H1 (cell line): ENCODE measurements at regions not wholly inside any gene's neighbourhood (a gene's known extent, or its start where the extent isn't known, plus 50 kb on each side); places are given as distances from the start of the nearest gene placed in this dataset.

ENCODE experiments used
- CTCF ChIA-PET: fragments of 300-600 bp; sonication (Branson Sonifier 250); formaldehyde crosslinking; loops from one replicate; lab custom pipeline; 2021; ENCODE audit not compliant: partially characterized antibody; lab: Charles Lee
- POLR2A ChIA-PET: fragments of 300-600 bp; sonication (Branson Sonifier 250); formaldehyde crosslinking; loops from one replicate; lab custom pipeline; 2021; ENCODE audit warnings: inconsistent platforms; ENCODE audit not compliant: partially characterized antibody; lab: Charles Lee
- DNase-seq, 2 experiments: peaks; one replicate each; pipeline versions ENCODE4 v3.0.0 to v3.0.0-alpha.2; 2010 to 2022; ENCODE audit warnings: low spot score in 2 of 2, low read depth in 1 of 2, mixed read lengths in 1 of 2
- FAIRE-seq: peaks from 2 replicates; lab custom pipeline; 2011; peaks lifted over from hg19 to GRCh38; lab: Jason Lieb, UNC
- H2AFZ ChIP-seq: 2 replicates; pipeline ENCODE4 v1.8.1; 2012; ENCODE audit warnings: low read length, inconsistent platforms
- H2AK5ac ChIP-seq: 2 replicates; pipeline ENCODE4 v1.6.1; 2013; ENCODE audit warnings: low read depth, low read length
- H2BK120ac ChIP-seq: replicated peaks from 2 replicates; pipeline ENCODE3; 2013; ENCODE audit warnings: low read depth, low read length, inconsistent platforms
- H2BK12ac ChIP-seq: 2 replicates; pipeline ENCODE4 v1.6.1; 2013; ENCODE audit warnings: low read depth, low read length
- H2BK15ac ChIP-seq: 2 replicates; pipeline ENCODE4 v1.6.1; 2013; ENCODE audit warnings: low read length
- H2BK20ac ChIP-seq: 2 replicates; pipeline ENCODE4 v1.6.1; 2013; ENCODE audit warnings: low read length
- H2BK5ac ChIP-seq: 2 replicates; pipeline ENCODE4 v1.6.1; 2013; ENCODE audit warnings: low read depth, low read length
- H3K14ac ChIP-seq: 2 replicates; pipeline ENCODE4 v1.6.1; 2013; ENCODE audit warnings: inconsistent platforms; ENCODE audit not compliant: insufficient read length
- H3K18ac ChIP-seq: 2 replicates; pipeline ENCODE4 v1.6.1; 2013; ENCODE audit warnings: low read length; ENCODE audit errors: extremely low read depth
- H3K23ac ChIP-seq: 2 replicates; pipeline ENCODE4 v1.6.1; 2013; ENCODE audit warnings: inconsistent platforms; ENCODE audit not compliant: insufficient read length
- H3K23me2 ChIP-seq: 2 replicates; pipeline ENCODE4 v1.6.1; 2013; ENCODE audit warnings: low read depth, low read length
- H3K27ac ChIP-seq: 2 replicates; pipeline ENCODE4 v1.6.1; 2011; ENCODE audit warnings: low read depth, low read length, inconsistent platforms
- H3K27me3 ChIP-seq, 4 experiments: replicated peaks in 1 of 4; 1 replicate in 1 of 4; 2 replicates in 3 of 4; pipeline versions ENCODE4 v1.6.1 to v1.8.1; 2011 to 2013; ENCODE audit warnings: low read length in 3 of 4, mild to moderate bottlenecking in 3 of 4, inconsistent platforms in 2 of 4, mixed read lengths in 2 of 4, moderate library complexity in 1 of 4; ENCODE audit not compliant: control insufficient read depth in 3 of 4, insufficient read depth in 3 of 4; ENCODE audit errors: extremely low read depth in 1 of 4
- H3K36me3 ChIP-seq, 4 experiments: 2 replicates each; pipeline versions ENCODE4 v1.6.1 to v1.8.1; 2011 to 2013; ENCODE audit warnings: mild to moderate bottlenecking in 4 of 4, low read length in 3 of 4, moderate library complexity in 2 of 4, control low read depth in 1 of 4, inconsistent platforms in 1 of 4; ENCODE audit not compliant: insufficient read depth in 4 of 4, control insufficient read depth in 2 of 4
- H3K4ac ChIP-seq: replicated peaks from 2 replicates; pipeline ENCODE3; 2013; ENCODE audit warnings: low read length, low read depth, mixed read lengths, inconsistent platforms; ENCODE audit not compliant: insufficient read length
- H3K4me1 ChIP-seq, 4 experiments: replicated peaks in 1 of 4; 1 replicate in 1 of 4; 2 replicates in 3 of 4; pipeline versions ENCODE4 v1.6.1 to v1.8.1; 2011 to 2013; ENCODE audit warnings: low read length in 3 of 4, inconsistent platforms in 2 of 4, mixed read lengths in 1 of 4; ENCODE audit not compliant: insufficient read depth in 4 of 4, control insufficient read depth in 3 of 4
- H3K4me2 ChIP-seq, 2 experiments: 2 replicates each; pipeline versions ENCODE4 v1.6.1 to v1.8.1; 2011 to 2013; ENCODE audit warnings: low read depth in 2 of 2, low read length in 2 of 2, control low read depth in 1 of 2, inconsistent platforms in 1 of 2, mild to moderate bottlenecking in 1 of 2; ENCODE audit not compliant: insufficient read depth in 1 of 2
- H3K4me3 ChIP-seq, 4 experiments: fragments of 200-600, 300-600 bp in 1 of 4; sonication (generic), shearing (Covaris generic), sonication (Bioruptor Twin) in 1 of 4; 2 replicates each; pipeline versions ENCODE4 v1.5.1 to v1.8.1; 2011 to 2016; ENCODE audit warnings: low read length in 4 of 4, low read depth in 3 of 4, control low read depth in 2 of 4, inconsistent platforms in 2 of 4, mild to moderate bottlenecking in 2 of 4, mixed read lengths in 1 of 4, moderate library complexity in 1 of 4; ENCODE audit not compliant: insufficient read depth in 2 of 4; ENCODE audit errors: extremely low read depth in 1 of 4
- H3K56ac ChIP-seq: replicated peaks from 2 replicates; pipeline ENCODE3; 2013; ENCODE audit warnings: low read depth, mild to moderate bottlenecking, mixed read lengths, low read length, inconsistent platforms; ENCODE audit not compliant: insufficient read length
- H3K79me1 ChIP-seq: 2 replicates; pipeline ENCODE4 v1.6.1; 2013; ENCODE audit warnings: low read depth, low read length, control low read depth
- H3K79me2 ChIP-seq, 2 experiments: 2 replicates each; pipeline versions ENCODE4 v1.6.1 to v1.8.1; 2012 to 2013; ENCODE audit warnings: low read length in 2 of 2, mild to moderate bottlenecking in 2 of 2, inconsistent platforms in 1 of 2; ENCODE audit not compliant: insufficient read depth in 2 of 2, control insufficient read depth in 1 of 2
- H3K9ac ChIP-seq, 4 experiments: replicated peaks in 1 of 4; 1 replicate in 1 of 4; 2 replicates in 3 of 4; pipeline versions ENCODE4 v1.6.1 to v1.8.1; 2011 to 2013; ENCODE audit warnings: low read depth in 3 of 4, low read length in 3 of 4, control low read depth in 2 of 4, mild to moderate bottlenecking in 2 of 4, moderate library complexity in 2 of 4, inconsistent platforms in 1 of 4; ENCODE audit errors: extremely low read depth in 1 of 4
- H3K9me3 ChIP-seq, 2 experiments: 2 replicates each; pipeline versions ENCODE4 v1.6.1 to v1.8.1; 2012 to 2013; ENCODE audit warnings: mild to moderate bottlenecking in 2 of 2, moderate library complexity in 2 of 2, control low read depth in 1 of 2, inconsistent platforms in 1 of 2, low read depth in 1 of 2, low read length in 1 of 2, mixed read lengths in 1 of 2; ENCODE audit not compliant: insufficient read depth in 2 of 2
- H4K20me1 ChIP-seq, 2 experiments: replicated peaks in 1 of 2; 2 replicates each; pipeline versions ENCODE3 to v1.8.1; 2011 to 2013; ENCODE audit warnings: inconsistent platforms in 2 of 2, low read length in 2 of 2, mild to moderate bottlenecking in 1 of 2; ENCODE audit not compliant: insufficient read depth in 2 of 2, control insufficient read depth in 1 of 2
- H4K5ac ChIP-seq: 2 replicates; pipeline ENCODE4 v1.6.1; 2013; ENCODE audit warnings: low read length, low read depth, mixed read lengths, inconsistent platforms; ENCODE audit not compliant: insufficient read length
- H4K8ac ChIP-seq: 2 replicates; pipeline ENCODE4 v1.8.0; 2013; ENCODE audit warnings: mild to moderate bottlenecking, moderate library complexity, low read length, inconsistent platforms; ENCODE audit not compliant: insufficient read depth; ENCODE audit errors: extremely low read depth
- H4K91ac ChIP-seq: replicated peaks from 2 replicates; pipeline ENCODE3; 2013; ENCODE audit warnings: low read length, mixed read lengths, inconsistent platforms; ENCODE audit not compliant: insufficient read length
- ASH2L ChIP-seq: fragments of 200-600, 300-600 bp; sonication (generic); IDR thresholded peaks from one replicate; pipeline ENCODE4 v1.7.1; 2017; ENCODE audit warnings: low read length
- CEBPB ChIP-seq: IDR thresholded peaks from 2 replicates; pipeline ENCODE4 v1.6.1; 2012; ENCODE audit warnings: low read depth, low read length
- EP300 ChIP-seq, 2 experiments: IDR thresholded peaks; 1 replicate in 1 of 2; 2 replicates in 1 of 2; pipeline ENCODE4 v1.6.1; 2011 to 2012; ENCODE audit warnings: low read depth in 2 of 2, low read length in 2 of 2, mild to moderate bottlenecking in 2 of 2, borderline replicate concordance in 1 of 2, inconsistent platforms in 1 of 2, moderate library complexity in 1 of 2
- HDAC6 ChIP-seq: IDR thresholded peaks from one replicate; pipeline ENCODE4 v1.7.1; 2012; ENCODE audit warnings: low read depth, mild to moderate bottlenecking, inconsistent platforms, low read length, moderate library complexity
- KDM5A ChIP-seq: fragments of 200-600 bp; IDR thresholded peaks from 2 replicates; pipeline ENCODE4 v1.7.1; 2012; ENCODE audit warnings: mild to moderate bottlenecking, low read length, inconsistent platforms, mixed read lengths
- RFX5 ChIP-seq: IDR thresholded peaks from 2 replicates; pipeline ENCODE4 v1.6.1; 2011; ENCODE audit warnings: low read depth, low read length, improper control_type of control experiment, borderline replicate concordance
- SIN3A ChIP-seq, 2 experiments: IDR thresholded peaks in 1 of 2; conservative IDR thresholded peaks in 1 of 2; 2 replicates each; pipeline ENCODE4 v1.6.1; 2011 to 2012; ENCODE audit warnings: low read length in 2 of 2, improper control_type of control experiment in 1 of 2, low read depth in 1 of 2, mild to moderate bottlenecking in 1 of 2
- SP2 ChIP-seq: IDR thresholded peaks from 2 replicates; pipeline ENCODE4 v1.6.1; 2012; ENCODE audit warnings: mild to moderate bottlenecking, low read length, inconsistent platforms
- SUZ12 ChIP-seq: fragments of 200-600 bp; sonication (generic); IDR thresholded peaks from 2 replicates; pipeline ENCODE4 v1.6.1; 2012; ENCODE audit warnings: mild to moderate bottlenecking, inconsistent platforms, low read length, moderate library complexity, mixed read lengths
- TCF12 ChIP-seq: IDR thresholded peaks from 2 replicates; pipeline ENCODE4 v1.6.1; 2011; ENCODE audit warnings: low read depth, mild to moderate bottlenecking, low read length
- TEAD4 ChIP-seq: IDR thresholded peaks from 2 replicates; pipeline ENCODE4 v1.6.1; 2012; ENCODE audit warnings: low read depth, low read length, inconsistent platforms, mixed read lengths
- WGBS, 2 experiments: shearing (Covaris generic) in 1 of 2; methylation state at CpG; one replicate each; pipeline versions ENCODE4 v1.1.6 to v1.1.7; 2013 to 2015; ENCODE audit warnings: low lambda C conversion rate in 2 of 2, mixed read lengths in 2 of 2, inconsistent platforms in 1 of 2, low coverage in 1 of 2, missing lambda C conversion rate in 1 of 2; ENCODE audit not compliant: insufficient replicate concordance in 2 of 2, insufficient coverage in 1 of 2, insufficient read length in 1 of 2; ENCODE audit errors: extremely low coverage in 1 of 2, missing lambda C conversion rate in 1 of 2; 5-methylcytosine and 5-hydroxymethylcytosine counted together
- TF ChIP-seq, protein P1 (sequence below): IDR thresholded peaks from 2 replicates; pipeline ENCODE4 v1.6.1; 2012; ENCODE audit warnings: low read length, inconsistent platforms

DNA sequence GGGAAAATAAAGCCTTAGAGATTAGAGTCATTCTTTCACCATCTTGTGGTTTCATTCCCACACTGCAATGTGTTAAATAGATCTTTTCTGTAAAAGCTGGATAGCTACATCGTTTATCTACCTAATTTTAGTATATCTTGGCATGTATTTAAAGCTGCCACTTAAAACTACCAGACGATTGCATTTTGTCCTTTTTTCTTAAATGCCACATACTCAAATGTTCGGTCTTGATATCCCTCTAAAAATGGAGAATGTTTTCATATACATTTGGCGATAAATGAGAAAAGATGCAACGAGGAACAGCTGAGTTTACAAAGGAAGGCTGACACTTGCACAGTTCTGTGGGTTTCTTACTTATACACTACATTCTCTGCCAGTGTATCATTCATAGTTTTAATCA is 148.3 kb downstream of the CENPC start:
- DNase-seq (no peak), FAIRE-seq (no peak)
- H3K4ac ChIP-seq = no peak overlapping the region
- H4K91ac ChIP-seq = no peak overlapping the region
- H2BK12ac ChIP-seq = no peak overlapping the region
- no peak overlapping the region for H3K56ac ChIP-seq
- H3K23ac ChIP-seq = no peak overlapping the region
- no peaks in the 10 kb centered on the region for H3K23me2 ChIP-seq
- no peaks in the 10 kb centered on the region for H3K27me3 ChIP-seq
- H2BK5ac ChIP-seq = no peak overlapping the region
- no peak overlapping the region for H4K5ac ChIP-seq
- no peaks in the 10 kb centered on the region for H4K20me1 ChIP-seq
- ChIA-PET CTCF (interaction anchor here (0.6 to 3.1 kb wide), 7 partner anchors 10 to 309 kb away, joined by 3 to 13 read pairs (median 3); no protein-coding TSS in a partner anchor), POLR2A (interaction anchor here (1.0 kb wide), 1 partner anchor 22 kb away, joined by 3 read pairs; no protein-coding TSS in a partner anchor)
- H2AFZ ChIP-seq = no peak overlapping the region
- no peaks in the 10 kb centered on the region for H3K36me3 ChIP-seq
- H2AK5ac ChIP-seq = no peak overlapping the region
- no peaks in the 10 kb centered on the region for H3K9me3 ChIP-seq
- H3K9ac ChIP-seq = no peak overlapping the region
- no peak overlapping the region for H3K14ac ChIP-seq
- H3K18ac ChIP-seq = no peak overlapping the region
- no peak overlapping the region for H4K8ac ChIP-seq
- no peak overlapping the region for H3K4me2 ChIP-seq
- no peak overlapping the region for H2BK20ac ChIP-seq
- no peaks in the 10 kb centered on the region for H3K79me1 ChIP-seq
- no peak overlapping the region for H2BK120ac ChIP-seq
- no peak overlapping the region for H2BK15ac ChIP-seq
- no peaks in the 10 kb centered on the region for H3K4me1 ChIP-seq
- no peak overlapping the region for H3K27ac ChIP-seq
- H3K4me3 ChIP-seq = no peak overlapping the region
- 87% methylated on average over 5 of the region's 5 CpGs; no CpG with 5 or more reads in 1 of the 2 experiments for WGBS, 2 experiments
- H3K79me2 ChIP-seq = no peaks in the 10 kb centered on the region
- TF ChIP-seq EP300 (IDR thresholded peaks at IDR 0.05; ENCODE audit: borderline replicate concordance in 1 of 2, low read depth in 2 of 2, low read length in 2 of 2) (no peak), SUZ12 (no peak), RFX5 (no peak), TEAD4 (no peak), HDAC6 (no peak), KDM5A (no peak), SIN3A (conservative IDR thresholded peaks at IDR 0.05 in 1 of 2, IDR thresholded peaks at IDR 0.05 in 1 of 2; ENCODE audit: low read depth in 1 of 2, low read length in 2 of 2) (no peak), CEBPB (no peak), ASH2L (no peak), TCF12 (no peak), SP2 (no peak)
- TF ChIP-seq, protein P1, sequence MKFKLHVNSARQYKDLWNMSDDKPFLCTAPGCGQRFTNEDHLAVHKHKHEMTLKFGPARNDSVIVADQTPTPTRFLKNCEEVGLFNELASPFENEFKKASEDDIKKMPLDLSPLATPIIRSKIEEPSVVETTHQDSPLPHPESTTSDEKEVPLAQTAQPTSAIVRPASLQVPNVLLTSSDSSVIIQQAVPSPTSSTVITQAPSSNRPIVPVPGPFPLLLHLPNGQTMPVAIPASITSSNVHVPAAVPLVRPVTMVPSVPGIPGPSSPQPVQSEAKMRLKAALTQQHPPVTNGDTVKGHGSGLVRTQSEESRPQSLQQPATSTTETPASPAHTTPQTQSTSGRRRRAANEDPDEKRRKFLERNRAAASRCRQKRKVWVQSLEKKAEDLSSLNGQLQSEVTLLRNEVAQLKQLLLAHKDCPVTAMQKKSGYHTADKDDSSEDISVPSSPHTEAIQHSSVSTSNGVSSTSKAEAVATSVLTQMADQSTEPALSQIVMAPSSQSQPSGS = no peak
